HEK293 (cell line): ENCODE measurements at regions not wholly inside any gene's neighbourhood (a gene's known extent, or its start where the extent isn't known, plus 50 kb on each side); places are given as distances from the start of the nearest gene placed in this dataset.

ENCODE experiments used
- MYNN ChIP-seq: fragments of 450-650 bp; formaldehyde crosslinking; IDR thresholded peaks from 2 replicates; pipeline ENCODE4 v1.5.1; 2016; ENCODE audit warnings: missing biosample characterization, missing genetic modification characterization, borderline replicate concordance
- SP3 ChIP-seq: fragments of 450-650 bp; formaldehyde crosslinking; IDR thresholded peaks from 2 replicates; pipeline ENCODE4 v1.5.1; 2016; ENCODE audit warnings: missing biosample characterization, missing genetic modification characterization
- ZBTB17 ChIP-seq: fragments of 450-650 bp; formaldehyde crosslinking; IDR thresholded peaks from 2 replicates; pipeline ENCODE4 v1.5.1; 2016; ENCODE audit warnings: missing biosample characterization, missing genetic modification characterization
- ZNF274 ChIP-seq, 2 experiments: fragments of 200-500 bp in 1 of 2; fragments of 450-650 bp in 1 of 2; sonication (Bioruptor generic) in 1 of 2; formaldehyde crosslinking in 1 of 2; IDR thresholded peaks; 2 replicates each; pipeline versions ENCODE4 v1.5.1 to v1.6.1; 2014 to 2016; ENCODE audit warnings: borderline replicate concordance in 1 of 2, inconsistent platforms in 1 of 2, low read length in 1 of 2, missing biosample characterization in 1 of 2, missing genetic modification characterization in 1 of 2
- ZNF558 ChIP-seq: fragments of 450-650 bp; formaldehyde crosslinking; IDR thresholded peaks from 2 replicates; pipeline ENCODE4 v1.5.1; 2016; ENCODE audit warnings: missing biosample characterization, missing genetic modification characterization
- ZNF664 ChIP-seq: fragments of 450-650 bp; formaldehyde crosslinking; IDR thresholded peaks from 2 replicates; pipeline ENCODE4 v1.5.1; 2016; ENCODE audit warnings: missing biosample characterization, missing genetic modification characterization
- TF ChIP-seq, protein P1 (sequence below): fragments of 450-650 bp; formaldehyde crosslinking; IDR thresholded peaks from 2 replicates; pipeline ENCODE4 v1.5.1; 2017; ENCODE audit warnings: missing biosample characterization, missing genetic modification characterization
- TF ChIP-seq, protein P2 (sequence below): fragments of 450-650 bp; formaldehyde crosslinking; conservative IDR thresholded peaks from 2 replicates; pipeline ENCODE4 v1.5.1; 2016; ENCODE audit warnings: low read depth, missing biosample characterization, missing genetic modification characterization
- TF ChIP-seq, protein P3 (sequence below): fragments of 450-650 bp; formaldehyde crosslinking; IDR thresholded peaks from 2 replicates; pipeline ENCODE4 v1.5.1; 2016; ENCODE audit warnings: missing biosample characterization, missing genetic modification characterization
- TF ChIP-seq, protein P4 (sequence below): sonication (generic); formaldehyde crosslinking; IDR thresholded peaks from 2 replicates; pipeline ENCODE4 v1.8.1; 2022; ENCODE audit warnings: mild to moderate bottlenecking, moderate library complexity, missing genetic modification reagents

DNA sequence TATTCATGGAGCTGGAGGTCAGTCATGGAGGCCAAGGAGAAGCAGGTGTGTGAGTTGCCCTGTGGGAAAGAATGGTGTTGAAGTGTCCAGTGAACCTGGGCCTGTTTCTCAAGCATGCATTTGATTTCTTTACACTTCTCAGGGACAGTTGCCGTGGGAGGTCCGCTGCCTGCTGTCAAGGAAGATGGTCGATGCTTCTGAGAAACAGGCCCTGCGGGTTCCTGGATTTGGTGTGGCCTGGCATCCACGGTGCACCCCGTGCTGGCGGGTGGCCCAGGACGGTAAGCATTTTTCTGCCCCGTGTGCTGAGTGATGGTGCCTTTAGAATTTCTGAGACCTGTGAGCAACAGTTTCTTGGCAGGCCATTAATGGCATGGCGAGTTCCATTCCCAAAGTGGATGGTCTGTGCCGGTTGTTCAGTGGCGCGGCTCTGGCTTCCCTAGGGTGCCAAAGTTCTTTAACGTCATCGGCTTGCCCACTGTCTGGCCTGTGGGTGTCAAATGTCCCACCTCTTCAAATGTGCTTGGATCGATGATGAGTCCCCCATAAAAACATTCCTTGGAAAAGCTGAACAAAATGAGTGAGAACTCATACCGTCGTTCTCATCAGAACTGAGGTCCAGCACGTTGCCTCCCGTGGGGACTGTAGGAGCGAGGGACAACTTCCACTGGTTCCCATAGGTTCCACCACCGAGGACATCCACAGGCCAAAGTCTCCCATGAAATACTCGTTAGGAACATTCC, 107.2 kb downstream of the SNRPN start:
- no peak for TF ChIP-seq MYNN (tag by site-specific recombination)
- no peak for TF ChIP-seq ZNF274 (IDR thresholded peaks at IDR 0.05; ENCODE audit: low read length)
- no peak for TF ChIP-seq ZNF274 (tag by site-specific recombination; IDR thresholded peaks at IDR 0.05; ENCODE audit: borderline replicate concordance)
- TF ChIP-seq, protein P1, sequence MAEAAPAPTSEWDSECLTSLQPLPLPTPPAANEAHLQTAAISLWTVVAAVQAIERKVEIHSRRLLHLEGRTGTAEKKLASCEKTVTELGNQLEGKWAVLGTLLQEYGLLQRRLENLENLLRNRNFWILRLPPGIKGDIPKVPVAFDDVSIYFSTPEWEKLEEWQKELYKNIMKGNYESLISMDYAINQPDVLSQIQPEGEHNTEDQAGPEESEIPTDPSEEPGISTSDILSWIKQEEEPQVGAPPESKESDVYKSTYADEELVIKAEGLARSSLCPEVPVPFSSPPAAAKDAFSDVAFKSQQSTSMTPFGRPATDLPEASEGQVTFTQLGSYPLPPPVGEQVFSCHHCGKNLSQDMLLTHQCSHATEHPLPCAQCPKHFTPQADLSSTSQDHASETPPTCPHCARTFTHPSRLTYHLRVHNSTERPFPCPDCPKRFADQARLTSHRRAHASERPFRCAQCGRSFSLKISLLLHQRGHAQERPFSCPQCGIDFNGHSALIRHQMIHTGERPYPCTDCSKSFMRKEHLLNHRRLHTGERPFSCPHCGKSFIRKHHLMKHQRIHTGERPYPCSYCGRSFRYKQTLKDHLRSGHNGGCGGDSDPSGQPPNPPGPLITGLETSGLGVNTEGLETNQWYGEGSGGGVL: no peak
- TF ChIP-seq, protein P2, sequence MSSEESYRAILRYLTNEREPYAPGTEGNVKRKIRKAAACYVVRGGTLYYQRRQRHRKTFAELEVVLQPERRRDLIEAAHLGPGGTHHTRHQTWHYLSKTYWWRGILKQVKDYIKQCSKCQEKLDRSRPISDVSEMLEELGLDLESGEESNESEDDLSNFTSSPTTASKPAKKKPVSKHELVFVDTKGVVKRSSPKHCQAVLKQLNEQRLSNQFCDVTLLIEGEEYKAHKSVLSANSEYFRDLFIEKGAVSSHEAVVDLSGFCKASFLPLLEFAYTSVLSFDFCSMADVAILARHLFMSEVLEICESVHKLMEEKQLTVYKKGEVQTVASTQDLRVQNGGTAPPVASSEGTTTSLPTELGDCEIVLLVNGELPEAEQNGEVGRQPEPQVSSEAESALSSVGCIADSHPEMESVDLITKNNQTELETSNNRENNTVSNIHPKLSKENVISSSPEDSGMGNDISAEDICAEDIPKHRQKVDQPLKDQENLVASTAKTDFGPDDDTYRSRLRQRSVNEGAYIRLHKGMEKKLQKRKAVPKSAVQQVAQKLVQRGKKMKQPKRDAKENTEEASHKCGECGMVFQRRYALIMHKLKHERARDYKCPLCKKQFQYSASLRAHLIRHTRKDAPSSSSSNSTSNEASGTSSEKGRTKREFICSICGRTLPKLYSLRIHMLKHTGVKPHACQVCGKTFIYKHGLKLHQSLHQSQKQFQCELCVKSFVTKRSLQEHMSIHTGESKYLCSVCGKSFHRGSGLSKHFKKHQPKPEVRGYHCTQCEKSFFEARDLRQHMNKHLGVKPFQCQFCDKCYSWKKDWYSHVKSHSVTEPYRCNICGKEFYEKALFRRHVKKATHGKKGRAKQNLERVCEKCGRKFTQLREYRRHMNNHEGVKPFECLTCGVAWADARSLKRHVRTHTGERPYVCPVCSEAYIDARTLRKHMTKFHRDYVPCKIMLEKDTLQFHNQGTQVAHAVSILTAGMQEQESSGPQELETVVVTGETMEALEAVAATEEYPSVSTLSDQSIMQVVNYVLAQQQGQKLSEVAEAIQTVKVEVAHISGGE: no peak
- TF ChIP-seq, protein P3, sequence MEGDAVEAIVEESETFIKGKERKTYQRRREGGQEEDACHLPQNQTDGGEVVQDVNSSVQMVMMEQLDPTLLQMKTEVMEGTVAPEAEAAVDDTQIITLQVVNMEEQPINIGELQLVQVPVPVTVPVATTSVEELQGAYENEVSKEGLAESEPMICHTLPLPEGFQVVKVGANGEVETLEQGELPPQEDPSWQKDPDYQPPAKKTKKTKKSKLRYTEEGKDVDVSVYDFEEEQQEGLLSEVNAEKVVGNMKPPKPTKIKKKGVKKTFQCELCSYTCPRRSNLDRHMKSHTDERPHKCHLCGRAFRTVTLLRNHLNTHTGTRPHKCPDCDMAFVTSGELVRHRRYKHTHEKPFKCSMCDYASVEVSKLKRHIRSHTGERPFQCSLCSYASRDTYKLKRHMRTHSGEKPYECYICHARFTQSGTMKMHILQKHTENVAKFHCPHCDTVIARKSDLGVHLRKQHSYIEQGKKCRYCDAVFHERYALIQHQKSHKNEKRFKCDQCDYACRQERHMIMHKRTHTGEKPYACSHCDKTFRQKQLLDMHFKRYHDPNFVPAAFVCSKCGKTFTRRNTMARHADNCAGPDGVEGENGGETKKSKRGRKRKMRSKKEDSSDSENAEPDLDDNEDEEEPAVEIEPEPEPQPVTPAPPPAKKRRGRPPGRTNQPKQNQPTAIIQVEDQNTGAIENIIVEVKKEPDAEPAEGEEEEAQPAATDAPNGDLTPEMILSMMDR (tag by site-specific recombination): no peak
- TF ChIP-seq, protein P4, sequence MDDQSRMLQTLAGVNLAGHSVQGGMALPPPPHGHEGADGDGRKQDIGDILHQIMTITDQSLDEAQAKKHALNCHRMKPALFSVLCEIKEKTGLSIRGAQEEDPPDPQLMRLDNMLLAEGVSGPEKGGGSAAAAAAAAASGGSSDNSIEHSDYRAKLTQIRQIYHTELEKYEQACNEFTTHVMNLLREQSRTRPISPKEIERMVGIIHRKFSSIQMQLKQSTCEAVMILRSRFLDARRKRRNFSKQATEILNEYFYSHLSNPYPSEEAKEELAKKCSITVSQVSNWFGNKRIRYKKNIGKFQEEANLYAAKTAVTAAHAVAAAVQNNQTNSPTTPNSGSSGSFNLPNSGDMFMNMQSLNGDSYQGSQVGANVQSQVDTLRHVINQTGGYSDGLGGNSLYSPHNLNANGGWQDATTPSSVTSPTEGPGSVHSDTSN (CRISPR knock-in tag): no peak
- no peak for TF ChIP-seq ZNF558 (tag by site-specific recombination)
- no peak for TF ChIP-seq SP3 (tag by site-specific recombination)
- no peak for TF ChIP-seq ZBTB17 (tag by site-specific recombination)
- TF ChIP-seq ZNF664 (tag by site-specific recombination): no peak
